H1 (cell line): ENCODE measurements at regions not wholly inside any gene's neighbourhood (a gene's known extent, or its start where the extent isn't known, plus 50 kb on each side); places are given as distances from the start of the nearest gene placed in this dataset.

Experiments used
- CTCF ChIA-PET: fragments of 300-600 bp; sonication (Branson Sonifier 250); formaldehyde crosslinking; loops from one replicate; lab custom pipeline; 2021; ENCODE audit not compliant: partially characterized antibody; lab: Charles Lee
- POLR2A ChIA-PET: fragments of 300-600 bp; sonication (Branson Sonifier 250); formaldehyde crosslinking; loops from one replicate; lab custom pipeline; 2021; ENCODE audit warnings: inconsistent platforms; ENCODE audit not compliant: partially characterized antibody; lab: Charles Lee
- DNase-seq, 2 experiments: peaks; one replicate each; pipeline versions ENCODE4 v3.0.0 to v3.0.0-alpha.2; 2010 to 2022; ENCODE audit warnings: low spot score in 2 of 2, low read depth in 1 of 2, mixed read lengths in 1 of 2
- FAIRE-seq: peaks from 2 replicates; lab custom pipeline; 2011; peaks lifted over from hg19 to GRCh38; lab: Jason Lieb, UNC
- H2AFZ ChIP-seq: 2 replicates; pipeline ENCODE4 v1.8.1; 2012; ENCODE audit warnings: low read length, inconsistent platforms
- H2AK5ac ChIP-seq: 2 replicates; pipeline ENCODE4 v1.6.1; 2013; ENCODE audit warnings: low read depth, low read length
- H2BK120ac ChIP-seq: replicated peaks from 2 replicates; pipeline ENCODE3; 2013; ENCODE audit warnings: low read depth, low read length, inconsistent platforms
- H2BK12ac ChIP-seq: 2 replicates; pipeline ENCODE4 v1.6.1; 2013; ENCODE audit warnings: low read depth, low read length
- H2BK15ac ChIP-seq: 2 replicates; pipeline ENCODE4 v1.6.1; 2013; ENCODE audit warnings: low read length
- H2BK20ac ChIP-seq: 2 replicates; pipeline ENCODE4 v1.6.1; 2013; ENCODE audit warnings: low read length
- H2BK5ac ChIP-seq: 2 replicates; pipeline ENCODE4 v1.6.1; 2013; ENCODE audit warnings: low read depth, low read length
- H3K14ac ChIP-seq: 2 replicates; pipeline ENCODE4 v1.6.1; 2013; ENCODE audit warnings: inconsistent platforms; ENCODE audit not compliant: insufficient read length
- H3K18ac ChIP-seq: 2 replicates; pipeline ENCODE4 v1.6.1; 2013; ENCODE audit warnings: low read length; ENCODE audit errors: extremely low read depth
- H3K23ac ChIP-seq: 2 replicates; pipeline ENCODE4 v1.6.1; 2013; ENCODE audit warnings: inconsistent platforms; ENCODE audit not compliant: insufficient read length
- H3K23me2 ChIP-seq: 2 replicates; pipeline ENCODE4 v1.6.1; 2013; ENCODE audit warnings: low read depth, low read length
- H3K27ac ChIP-seq: 2 replicates; pipeline ENCODE4 v1.6.1; 2011; ENCODE audit warnings: low read depth, low read length, inconsistent platforms
- H3K27me3 ChIP-seq, 4 experiments: replicated peaks in 1 of 4; 1 replicate in 1 of 4; 2 replicates in 3 of 4; pipeline versions ENCODE4 v1.6.1 to v1.8.1; 2011 to 2013; ENCODE audit warnings: low read length in 3 of 4, mild to moderate bottlenecking in 3 of 4, inconsistent platforms in 2 of 4, mixed read lengths in 2 of 4, moderate library complexity in 1 of 4; ENCODE audit not compliant: control insufficient read depth in 3 of 4, insufficient read depth in 3 of 4; ENCODE audit errors: extremely low read depth in 1 of 4
- H3K36me3 ChIP-seq, 4 experiments: 2 replicates each; pipeline versions ENCODE4 v1.6.1 to v1.8.1; 2011 to 2013; ENCODE audit warnings: mild to moderate bottlenecking in 4 of 4, low read length in 3 of 4, moderate library complexity in 2 of 4, control low read depth in 1 of 4, inconsistent platforms in 1 of 4; ENCODE audit not compliant: insufficient read depth in 4 of 4, control insufficient read depth in 2 of 4
- H3K4ac ChIP-seq: replicated peaks from 2 replicates; pipeline ENCODE3; 2013; ENCODE audit warnings: low read length, low read depth, mixed read lengths, inconsistent platforms; ENCODE audit not compliant: insufficient read length
- H3K4me1 ChIP-seq, 4 experiments: replicated peaks in 1 of 4; 1 replicate in 1 of 4; 2 replicates in 3 of 4; pipeline versions ENCODE4 v1.6.1 to v1.8.1; 2011 to 2013; ENCODE audit warnings: low read length in 3 of 4, inconsistent platforms in 2 of 4, mixed read lengths in 1 of 4; ENCODE audit not compliant: insufficient read depth in 4 of 4, control insufficient read depth in 3 of 4
- H3K4me2 ChIP-seq, 2 experiments: 2 replicates each; pipeline versions ENCODE4 v1.6.1 to v1.8.1; 2011 to 2013; ENCODE audit warnings: low read depth in 2 of 2, low read length in 2 of 2, control low read depth in 1 of 2, inconsistent platforms in 1 of 2, mild to moderate bottlenecking in 1 of 2; ENCODE audit not compliant: insufficient read depth in 1 of 2
- H3K4me3 ChIP-seq, 4 experiments: fragments of 200-600, 300-600 bp in 1 of 4; sonication (generic), shearing (Covaris generic), sonication (Bioruptor Twin) in 1 of 4; 2 replicates each; pipeline versions ENCODE4 v1.5.1 to v1.8.1; 2011 to 2016; ENCODE audit warnings: low read length in 4 of 4, low read depth in 3 of 4, control low read depth in 2 of 4, inconsistent platforms in 2 of 4, mild to moderate bottlenecking in 2 of 4, mixed read lengths in 1 of 4, moderate library complexity in 1 of 4; ENCODE audit not compliant: insufficient read depth in 2 of 4; ENCODE audit errors: extremely low read depth in 1 of 4
- H3K56ac ChIP-seq: replicated peaks from 2 replicates; pipeline ENCODE3; 2013; ENCODE audit warnings: low read depth, mild to moderate bottlenecking, mixed read lengths, low read length, inconsistent platforms; ENCODE audit not compliant: insufficient read length
- H3K79me1 ChIP-seq: 2 replicates; pipeline ENCODE4 v1.6.1; 2013; ENCODE audit warnings: low read depth, low read length, control low read depth
- H3K79me2 ChIP-seq, 2 experiments: 2 replicates each; pipeline versions ENCODE4 v1.6.1 to v1.8.1; 2012 to 2013; ENCODE audit warnings: low read length in 2 of 2, mild to moderate bottlenecking in 2 of 2, inconsistent platforms in 1 of 2; ENCODE audit not compliant: insufficient read depth in 2 of 2, control insufficient read depth in 1 of 2
- H3K9ac ChIP-seq, 4 experiments: replicated peaks in 1 of 4; 1 replicate in 1 of 4; 2 replicates in 3 of 4; pipeline versions ENCODE4 v1.6.1 to v1.8.1; 2011 to 2013; ENCODE audit warnings: low read depth in 3 of 4, low read length in 3 of 4, control low read depth in 2 of 4, mild to moderate bottlenecking in 2 of 4, moderate library complexity in 2 of 4, inconsistent platforms in 1 of 4; ENCODE audit errors: extremely low read depth in 1 of 4
- H3K9me3 ChIP-seq, 2 experiments: 2 replicates each; pipeline versions ENCODE4 v1.6.1 to v1.8.1; 2012 to 2013; ENCODE audit warnings: mild to moderate bottlenecking in 2 of 2, moderate library complexity in 2 of 2, control low read depth in 1 of 2, inconsistent platforms in 1 of 2, low read depth in 1 of 2, low read length in 1 of 2, mixed read lengths in 1 of 2; ENCODE audit not compliant: insufficient read depth in 2 of 2
- H4K20me1 ChIP-seq, 2 experiments: replicated peaks in 1 of 2; 2 replicates each; pipeline versions ENCODE3 to v1.8.1; 2011 to 2013; ENCODE audit warnings: inconsistent platforms in 2 of 2, low read length in 2 of 2, mild to moderate bottlenecking in 1 of 2; ENCODE audit not compliant: insufficient read depth in 2 of 2, control insufficient read depth in 1 of 2
- H4K5ac ChIP-seq: 2 replicates; pipeline ENCODE4 v1.6.1; 2013; ENCODE audit warnings: low read length, low read depth, mixed read lengths, inconsistent platforms; ENCODE audit not compliant: insufficient read length
- H4K8ac ChIP-seq: 2 replicates; pipeline ENCODE4 v1.8.0; 2013; ENCODE audit warnings: mild to moderate bottlenecking, moderate library complexity, low read length, inconsistent platforms; ENCODE audit not compliant: insufficient read depth; ENCODE audit errors: extremely low read depth
- H4K91ac ChIP-seq: replicated peaks from 2 replicates; pipeline ENCODE3; 2013; ENCODE audit warnings: low read length, mixed read lengths, inconsistent platforms; ENCODE audit not compliant: insufficient read length
- BRCA1 ChIP-seq: IDR thresholded peaks from 2 replicates; pipeline ENCODE4 v1.6.1; 2012; ENCODE audit warnings: low read depth, low read length, improper control_type of control experiment
- CBX5 ChIP-seq: fragments of 300-800, 300-1000 bp; sonication (generic); IDR thresholded peaks from 2 replicates; pipeline ENCODE4 v1.7.1; 2016; ENCODE audit warnings: antibody characterized with exemption, low read length, low read depth
- CEBPB ChIP-seq: IDR thresholded peaks from 2 replicates; pipeline ENCODE4 v1.6.1; 2012; ENCODE audit warnings: low read depth, low read length
- FOSL1 ChIP-seq: IDR thresholded peaks from 2 replicates; pipeline ENCODE4 v1.6.1; 2011; ENCODE audit warnings: mild to moderate bottlenecking, low read depth, low read length, moderate library complexity; ENCODE audit not compliant: insufficient read depth
- GABPA ChIP-seq: IDR thresholded peaks from 2 replicates; pipeline ENCODE4 v1.6.1; 2011; ENCODE audit warnings: mild to moderate bottlenecking, low read length, moderate library complexity, borderline replicate concordance; ENCODE audit not compliant: insufficient read depth
- JUND ChIP-seq: IDR thresholded peaks from 2 replicates; pipeline ENCODE4 v1.6.1; 2011; ENCODE audit warnings: mild to moderate bottlenecking, improper control_type of control experiment, low read length
- NRF1 ChIP-seq: IDR thresholded peaks from 2 replicates; pipeline ENCODE4 v1.6.1; 2011; ENCODE audit warnings: mild to moderate bottlenecking, low read depth, low read length, improper control_type of control experiment
- POLR2AphosphoS5 ChIP-seq: IDR thresholded peaks from 2 replicates; pipeline ENCODE4 v1.6.1; 2011; ENCODE audit warnings: low read depth, low read length
- RXRA ChIP-seq: IDR thresholded peaks from 2 replicates; pipeline ENCODE4 v1.6.1; 2011; ENCODE audit warnings: low read depth, mild to moderate bottlenecking, low read length, moderate library complexity; ENCODE audit not compliant: insufficient read depth
- SP1 ChIP-seq: IDR thresholded peaks from 2 replicates; pipeline ENCODE4 v1.6.1; 2011; ENCODE audit warnings: low read depth, low read length
- TAF7 ChIP-seq: optimal IDR thresholded peaks from 2 replicates; pipeline ENCODE3; 2011; ENCODE audit warnings: low read depth, mild to moderate bottlenecking, inconsistent platforms, low read length, moderate library complexity, borderline replicate concordance
- WGBS, 2 experiments: shearing (Covaris generic) in 1 of 2; methylation state at CpG; one replicate each; pipeline versions ENCODE4 v1.1.6 to v1.1.7; 2013 to 2015; ENCODE audit warnings: low lambda C conversion rate in 2 of 2, mixed read lengths in 2 of 2, inconsistent platforms in 1 of 2, low coverage in 1 of 2, missing lambda C conversion rate in 1 of 2; ENCODE audit not compliant: insufficient replicate concordance in 2 of 2, insufficient coverage in 1 of 2, insufficient read length in 1 of 2; ENCODE audit errors: extremely low coverage in 1 of 2, missing lambda C conversion rate in 1 of 2; 5-methylcytosine and 5-hydroxymethylcytosine counted together
- TF ChIP-seq, protein P1 (sequence below): IDR thresholded peaks from 2 replicates; pipeline ENCODE4 v1.6.1; 2012; ENCODE audit warnings: inconsistent platforms

DNA sequence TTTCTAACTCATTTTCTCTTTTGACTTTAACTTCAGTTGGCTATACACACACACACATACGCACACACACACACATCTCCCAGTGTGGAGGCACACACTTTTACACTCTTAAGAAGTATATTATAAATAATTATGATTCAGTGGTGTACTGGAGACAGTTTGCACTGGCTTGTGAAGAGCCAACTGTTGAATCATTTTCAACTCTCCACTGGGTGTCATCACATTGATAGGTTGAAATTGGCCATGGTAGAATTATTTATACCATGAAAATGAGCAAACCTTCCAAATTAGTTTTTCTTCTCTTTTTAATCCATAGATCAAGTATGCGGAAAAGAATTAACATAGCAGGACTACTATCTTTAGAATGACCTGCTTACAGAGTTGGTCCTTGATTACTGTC, 407.1 kb downstream of the BMP2 start:
- Histone ChIP-seq H3K4me3 (no peak overlapping the region), H4K8ac (no peak overlapping the region), H2BK5ac (no peak overlapping the region), H3K4me1 (no peaks in the 10 kb centered on the region), H4K91ac (no peak overlapping the region), H3K4ac (no peak overlapping the region), H2AFZ (no peak overlapping the region), H3K23ac (no peak overlapping the region), H3K27ac (no peak overlapping the region), H3K4me2 (no peak overlapping the region), H3K56ac (no peak overlapping the region), H2BK15ac (no peak overlapping the region), H3K27me3 (no peaks in the 10 kb centered on the region), H3K18ac (no peak overlapping the region), H3K36me3 (no peaks in the 10 kb centered on the region), H4K20me1 (no peaks in the 10 kb centered on the region), H3K23me2 (no peaks in the 10 kb centered on the region), H2BK12ac (no peak overlapping the region), H2BK120ac (no peak overlapping the region), H3K9me3 (peaks cover 8 to 9% of the 10 kb centered on the region in 2 experiments; a peak in 3 of 4 replicates), H3K14ac (no peak overlapping the region), H3K79me2 (no peaks in the 10 kb centered on the region), H4K5ac (no peak overlapping the region), H3K79me1 (no peaks in the 10 kb centered on the region), H2AK5ac (no peak overlapping the region), H2BK20ac (no peak overlapping the region), H3K9ac (no peak overlapping the region)
- FAIRE-seq (no peak), DNase-seq (no peak)
- WGBS, 2 experiments, result 97% methylated on average over 2 of the region's 2 CpGs; no CpG with 5 or more reads in 1 of the 2 experiments
- TF ChIP-seq CBX5 (no peak), NRF1 (no peak), BRCA1 (no peak), GABPA (no peak), SP1 (no peak), POLR2AphosphoS5 (no peak), JUND (no peak), FOSL1 (no peak), RXRA (no peak), CEBPB (no peak), TAF7 (no peak)
- TF ChIP-seq, protein P1, sequence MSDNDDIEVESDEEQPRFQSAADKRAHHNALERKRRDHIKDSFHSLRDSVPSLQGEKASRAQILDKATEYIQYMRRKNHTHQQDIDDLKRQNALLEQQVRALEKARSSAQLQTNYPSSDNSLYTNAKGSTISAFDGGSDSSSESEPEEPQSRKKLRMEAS, result no peak
- CTCF ChIA-PET, result interaction anchor here (0.8 to 1.2 kb wide), 3 partner anchors 13 to 762 kb away, joined by 3 to 7 read pairs (median 3); no protein-coding TSS in a partner anchor
- POLR2A ChIA-PET, result no interaction called here
